OCI-LY3 (cell line): ENCODE measurements at regions not wholly inside any gene's neighbourhood (a gene's known extent, or its start where the extent isn't known, plus 50 kb on each side); places are given as distances from the start of the nearest gene placed in this dataset.

ENCODE experiments used
- CTCF ChIP-seq: fragments of 200-600, 300-600 bp; sonication (generic); IDR thresholded peaks from 2 replicates; pipeline ENCODE4 v1.5.1; 2014; ENCODE audit warnings: antibody characterized with exemption, low read length, low read depth
- EZH2phosphoT487 ChIP-seq: fragments of 200-600 bp; shearing (Covaris generic); IDR thresholded peaks from 2 replicates; pipeline ENCODE4 v1.6.1; 2018; ENCODE audit warnings: antibody characterized with exemption, mixed run types, low read depth

- no peak for TF ChIP-seq CTCF
- TF ChIP-seq EZH2phosphoT487, result no peak
Measured at GRCh38 chr14:41037388-41037787, 569.3 kb upstream of the LRFN5 start.
